Right forelimb (tissue), 1 donor: ENCODE measurements at regions not wholly inside any gene's neighbourhood (a gene's known extent, or its start where the extent isn't known, plus 50 kb on each side); places are given as distances from the start of the nearest gene placed in this dataset.
"Not testable (repeated sequence)": the region's sequence is repeated elsewhere in the genome, so short reads cannot be mapped to it uniquely, and the experiment has no call there.

ENCODE experiments used
- DNase-seq: peaks from one replicate; pipeline ENCODE4 v3.0.0-alpha.2; 2018

- no peak for DNase-seq
Observed at GRCh38 chr2:234797566-234798250, 154.1 kb upstream of the SH3BP4 start.

DNA sequence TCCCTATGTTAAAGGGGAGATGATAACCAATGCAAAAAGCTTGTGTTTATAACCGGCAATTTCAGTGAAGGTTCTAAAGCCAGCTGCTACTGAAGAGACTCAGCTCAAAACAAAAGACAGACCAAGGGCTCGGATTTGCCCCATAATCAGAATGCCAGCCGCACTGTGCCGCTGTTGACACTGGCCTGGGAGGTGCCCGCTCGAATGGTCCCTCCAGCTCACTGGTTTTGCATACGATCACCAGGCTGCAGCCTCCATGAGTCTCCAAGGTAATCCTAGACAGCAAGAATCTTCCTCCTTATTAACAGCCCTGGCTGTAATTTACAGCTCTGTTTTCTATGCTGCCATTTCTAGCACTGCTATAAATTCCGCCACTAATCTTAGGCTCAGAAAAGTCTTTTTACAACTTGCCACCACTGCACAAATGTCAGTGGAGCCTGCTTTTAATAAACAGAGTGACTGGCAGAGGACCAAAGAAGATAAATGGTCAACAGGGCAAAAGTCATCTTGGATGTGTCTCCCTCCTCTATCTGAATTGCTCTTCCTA lies 155.7 kb upstream of the SH3BP4 start:
- no peak for DNase-seq

DNA sequence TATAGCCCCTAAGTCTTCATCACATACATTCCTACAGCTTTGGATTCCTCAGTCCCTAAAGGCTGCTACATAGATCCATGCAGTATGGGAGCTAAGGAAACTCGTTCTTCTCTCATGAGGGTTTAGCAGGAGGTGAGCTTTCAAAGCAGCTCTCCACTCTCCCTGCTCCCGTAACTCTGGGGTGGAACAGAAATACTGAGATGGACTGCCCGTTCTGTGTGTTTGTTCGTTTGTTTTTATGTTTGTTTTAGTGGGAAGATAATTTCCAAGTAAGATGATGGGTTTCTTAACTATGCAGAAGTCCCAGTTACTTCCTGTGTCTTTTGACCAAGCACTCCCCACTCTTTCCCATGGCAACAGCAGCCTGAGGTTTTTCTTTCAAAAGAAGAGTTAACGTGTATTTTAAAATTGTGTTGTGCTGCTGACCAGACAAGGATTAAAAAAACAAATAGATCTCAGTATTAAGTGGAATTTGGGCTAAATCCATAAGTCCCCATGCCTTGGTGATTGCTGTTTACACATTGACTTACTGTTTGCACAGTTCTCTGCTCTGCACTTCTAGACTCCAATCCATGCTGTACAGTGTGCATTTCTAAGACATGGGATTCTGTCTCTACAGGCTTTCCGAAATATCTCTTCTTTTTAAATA lies 156.4 kb upstream of the SH3BP4 start:
- no peak for DNase-seq

DNA sequence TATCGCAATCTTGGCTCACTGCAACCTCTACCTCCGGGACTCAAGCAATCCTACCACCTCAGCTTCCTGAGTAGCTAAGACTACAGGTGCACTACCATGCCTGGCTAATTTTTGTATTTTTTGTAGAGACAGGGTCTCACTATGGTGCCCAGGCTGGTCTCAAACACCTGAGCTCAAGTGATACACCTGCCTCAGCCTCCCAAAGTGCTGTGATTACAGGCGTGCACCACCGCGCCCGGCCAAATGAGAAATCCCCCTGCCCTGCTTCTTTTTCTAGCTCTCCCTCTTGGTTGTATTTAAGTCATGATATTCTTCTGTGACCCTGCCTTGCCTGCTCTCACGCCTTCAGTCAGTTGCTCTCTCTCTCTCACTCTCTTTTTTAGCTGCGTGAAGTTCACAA lies 157.0 kb upstream of the SH3BP4 start:
- no peak for DNase-seq

- DNase-seq, result no peak
Observed at GRCh38 chr2:234793212-234793785, 158.5 kb upstream of the SH3BP4 start.

GRCh38 chr2:234792621-234793022 lies 159.2 kb upstream of the SH3BP4 start:
- DNase-seq, result no peak

DNA sequence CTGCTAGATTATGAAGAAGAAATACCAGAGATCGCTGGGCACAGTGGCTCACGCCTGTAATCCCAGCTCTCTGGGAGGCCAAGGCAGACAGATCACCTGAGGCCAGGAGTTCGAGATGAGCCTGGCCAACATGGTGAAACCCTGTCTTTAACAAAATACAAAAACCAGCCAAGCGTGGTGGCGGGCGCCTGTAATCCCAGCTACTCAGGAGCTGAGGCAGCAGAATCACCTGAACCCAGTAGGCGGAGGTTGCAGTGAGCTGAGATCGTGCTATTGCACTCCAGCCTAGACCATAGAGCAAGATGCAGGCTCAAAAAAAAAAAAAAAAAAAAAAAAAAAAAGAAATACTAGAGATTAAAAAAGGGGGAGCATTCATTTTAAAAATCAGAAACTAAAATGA lies 159.7 kb upstream of the SH3BP4 start:
- not testable (repeated sequence) for DNase-seq

DNA sequence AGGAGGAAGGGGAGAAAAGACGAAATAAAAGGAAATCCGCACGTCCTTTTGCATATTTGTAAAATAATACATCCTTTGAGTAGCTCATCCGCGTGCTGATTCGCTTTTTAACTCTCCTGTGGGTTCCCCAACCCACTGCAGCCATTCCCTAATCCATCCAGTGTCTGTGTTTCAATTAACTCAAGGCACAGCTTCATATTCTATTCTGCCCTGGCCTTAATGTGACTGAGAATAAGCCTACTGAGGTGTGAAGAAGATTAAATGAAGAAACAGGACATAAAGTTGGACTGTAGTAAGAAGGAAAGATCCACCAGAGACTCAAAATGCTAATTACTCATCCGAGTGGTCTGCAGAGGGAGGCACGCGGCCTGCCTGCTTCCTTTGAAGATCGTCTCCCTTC lies 161.4 kb upstream of the SH3BP4 start:
- no peak for DNase-seq

- no peak for DNase-seq
Observed at GRCh38 chr2:234789556-234790325, 162.1 kb upstream of the SH3BP4 start.

- no peak for DNase-seq
Observed at GRCh38 chr2:234788841-234789240, 163.0 kb upstream of the SH3BP4 start.

GRCh38 chr2:234788381-234788780 lies 163.4 kb upstream of the SH3BP4 start:
- DNase-seq, result no peak

- no peak for DNase-seq
Observed at GRCh38 chr2:234787114-234787513, 164.7 kb upstream of the SH3BP4 start.

DNA sequence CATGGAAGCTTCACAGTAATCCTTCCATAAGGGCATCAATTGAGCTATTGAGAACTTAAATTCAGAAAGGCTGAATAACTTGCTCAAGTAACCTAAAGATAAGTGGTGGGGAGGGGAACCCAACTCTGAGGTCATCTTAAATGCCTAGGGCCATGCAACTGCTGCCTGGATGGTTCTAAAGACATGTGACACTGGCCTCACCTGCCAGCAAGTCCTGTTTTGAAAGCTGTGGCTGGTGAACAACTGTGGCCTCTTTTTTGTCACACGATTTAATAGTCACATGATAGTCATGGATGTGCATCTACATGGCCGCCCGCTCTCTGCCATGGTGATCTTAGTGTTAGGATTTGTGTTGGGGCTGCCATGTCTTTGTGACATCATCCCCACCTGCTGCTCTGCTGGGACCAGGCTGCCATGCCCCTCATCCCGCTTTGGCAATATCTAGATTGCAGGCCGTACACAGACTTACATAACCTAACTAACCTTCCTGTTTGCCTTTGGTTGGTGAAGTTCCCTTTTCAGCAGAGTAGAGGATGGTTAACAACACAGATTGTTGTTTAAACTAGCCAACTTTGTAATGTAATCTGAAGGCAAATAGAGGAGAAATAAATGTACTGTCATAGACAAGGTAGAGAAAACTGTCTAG lies 177.9 kb upstream of the SH3BP4 start:
- no peak for DNase-seq

- no peak for DNase-seq
Observed at GRCh38 chr2:234773129-234773528, 178.7 kb upstream of the SH3BP4 start.

DNA sequence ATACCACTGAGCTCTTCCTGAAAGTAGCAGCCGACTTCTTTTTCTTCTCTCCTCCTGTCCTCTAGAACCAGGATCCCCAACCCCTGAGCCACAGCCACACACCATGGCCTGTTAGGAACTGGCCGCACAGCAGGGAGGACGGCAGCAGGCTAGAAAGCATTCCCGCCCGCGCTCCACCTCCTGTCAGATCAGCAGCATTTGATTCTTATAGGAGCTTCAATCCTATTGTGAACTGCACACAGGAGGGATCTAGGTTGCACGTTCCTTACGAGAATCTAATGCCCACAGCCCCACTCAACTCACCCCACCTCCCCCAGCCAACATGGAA lies 179.1 kb upstream of the SH3BP4 start:
- no peak for DNase-seq

GRCh38 chr2:234771980-234772732 lies 179.7 kb upstream of the SH3BP4 start:
- no peak for DNase-seq

DNA sequence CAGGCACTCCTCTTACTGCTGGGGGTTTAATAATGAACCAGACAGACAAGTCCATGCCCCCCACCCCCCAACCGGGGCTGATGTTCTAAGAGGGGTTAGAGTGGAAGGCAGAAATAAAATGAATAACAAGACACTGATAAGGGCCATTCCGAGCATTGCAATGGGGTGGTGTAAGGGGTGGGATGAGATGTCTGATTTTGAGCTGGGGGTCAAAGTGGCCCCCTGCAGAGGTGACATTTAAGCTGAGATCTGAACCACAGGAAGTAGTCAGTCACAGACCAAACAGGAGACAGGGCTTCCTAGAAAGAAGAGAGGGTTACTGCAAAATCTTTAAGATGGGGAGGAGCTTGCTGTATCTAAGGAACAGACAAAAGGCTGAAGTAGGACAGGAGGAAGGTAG lies 180.6 kb upstream of the SH3BP4 start:
- no peak for DNase-seq

DNA sequence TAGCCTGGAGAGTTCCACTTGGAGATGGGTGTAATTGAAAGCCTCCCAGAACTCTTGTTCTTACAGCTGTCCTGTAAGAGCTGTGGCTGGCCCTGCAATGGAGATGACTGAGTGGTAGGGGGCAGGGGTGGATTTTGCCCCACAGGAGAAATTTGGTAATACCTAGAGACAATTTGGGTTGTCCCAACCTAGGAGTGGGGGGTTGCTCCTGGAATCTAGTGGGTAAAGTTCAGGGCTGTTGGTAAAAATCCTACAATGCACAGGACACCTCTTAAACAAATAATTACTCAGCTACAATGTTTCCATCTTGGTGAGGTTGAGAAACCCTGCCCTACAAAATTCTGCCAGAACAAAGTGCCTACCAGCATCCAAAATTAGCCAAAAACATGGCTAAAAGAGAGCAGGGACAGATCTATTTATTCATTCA lies 181.1 kb upstream of the SH3BP4 start:
- DNase-seq, result no peak

GRCh38 chr2:234770031-234770506 lies 181.7 kb upstream of the SH3BP4 start:
- no peak for DNase-seq

DNA sequence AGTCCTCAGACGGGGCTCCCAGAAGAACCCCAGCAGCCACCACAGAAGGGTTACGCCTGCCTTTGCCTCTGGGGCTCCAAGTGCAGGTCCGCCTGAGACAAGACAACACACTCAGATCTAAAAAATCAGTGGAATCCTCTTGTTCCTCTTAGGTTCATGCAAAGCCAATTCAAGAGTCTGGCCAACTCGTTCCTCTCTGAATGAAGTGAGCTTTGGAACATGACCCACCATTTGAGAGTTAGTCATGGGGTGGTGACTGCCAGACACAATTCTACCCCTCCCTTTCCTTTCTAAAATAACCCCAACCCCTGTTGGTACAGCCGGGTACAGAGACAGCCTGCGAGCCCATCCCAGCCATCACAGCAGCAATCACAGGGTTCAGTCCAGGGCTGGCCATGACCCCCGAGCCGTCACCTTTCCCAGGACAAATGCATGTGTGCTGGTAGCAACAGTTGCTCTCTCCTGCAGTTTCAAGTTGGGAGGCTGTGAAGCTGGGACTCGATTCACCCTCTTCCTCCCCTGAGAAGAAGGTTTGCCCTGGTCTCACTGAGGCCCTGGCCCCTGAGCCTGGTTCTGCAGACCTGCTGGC lies 183.1 kb upstream of the SH3BP4 start:
- no peak for DNase-seq

GRCh38 chr2:234765279-234765678 lies 186.5 kb upstream of the SH3BP4 start:
- DNase-seq, result no peak

GRCh38 chr2:234764372-234764771 lies 187.4 kb upstream of the SH3BP4 start:
- no peak for DNase-seq
